MCF 10A (cell line): ENCODE measurements at regions not wholly inside any gene's neighbourhood (a gene's known extent, or its start where the extent isn't known, plus 50 kb on each side); places are given as distances from the start of the nearest gene placed in this dataset.

Experiments
- BruUV-seq: library from RNA; stranded (reverse); fragments of 400-500 nt; replicated peaks from 2 replicates; lab custom pipeline; 2021; lab: Mats Ljungman, UMichigan
- CTCF ChIA-PET: fragments of 300-600 bp; sonication (Branson Sonifier 250); formaldehyde crosslinking; extraction: SDS; loops from one replicate; lab custom pipeline; 2021; ENCODE audit warnings: antibody characterized with exemption, inconsistent platforms; lab: Yijun Ruan, JAX
- POLR2A ChIA-PET: fragments of 300-600, 350-650 bp; sonication (Branson Sonifier 250); formaldehyde crosslinking; extraction: SDS; loops from one replicate; lab custom pipeline; 2020; ENCODE audit warnings: antibody characterized with exemption, inconsistent platforms; lab: Yijun Ruan, JAX
- DNase-seq: peaks from one replicate; pipeline ENCODE4 v3.0.0-alpha.2; 2018; ENCODE audit not compliant: unreplicated experiment
- H3K27ac Mint-ChIP-seq: one replicate; pipeline ENCODE4 v1.8.0; 2022; ENCODE audit warnings: mild to moderate bottlenecking, low read depth, mixed read lengths; ENCODE audit not compliant: unreplicated experiment
- H3K27me3 Mint-ChIP-seq: one replicate; pipeline ENCODE4 v1.8.0; 2022; ENCODE audit warnings: mixed read lengths; ENCODE audit not compliant: insufficient read depth, unreplicated experiment
- H3K36me3 Mint-ChIP-seq: one replicate; pipeline ENCODE4 v1.8.0; 2022; ENCODE audit warnings: mild to moderate bottlenecking, moderate library complexity, mixed read lengths; ENCODE audit not compliant: insufficient read depth, unreplicated experiment
- H3K4me1 Mint-ChIP-seq: one replicate; pipeline ENCODE4 v1.8.0; 2022; ENCODE audit warnings: mixed read lengths; ENCODE audit not compliant: insufficient read depth, unreplicated experiment
- H3K4me3 Mint-ChIP-seq: one replicate; pipeline ENCODE4 v1.8.0; 2022; ENCODE audit warnings: mild to moderate bottlenecking, moderate library complexity, mixed read lengths; ENCODE audit not compliant: unreplicated experiment
- H3K9me3 Mint-ChIP-seq: one replicate; pipeline ENCODE4 v1.8.0; 2022; ENCODE audit warnings: mixed read lengths; ENCODE audit not compliant: unreplicated experiment
- CTCF ChIP-seq: fragments of 200-600 bp; IDR thresholded peaks from one replicate; pipeline ENCODE4 v1.8.0; 2022; ENCODE audit warnings: antibody characterized with exemption, mild to moderate bottlenecking; ENCODE audit not compliant: unreplicated experiment
- intact Hi-C: fragments of 100-400 bp; cut with micrococcal nuclease; formaldehyde crosslinking; loops from 2 replicates; pipeline ENCODE4 v1.14.1; 2022

DNA sequence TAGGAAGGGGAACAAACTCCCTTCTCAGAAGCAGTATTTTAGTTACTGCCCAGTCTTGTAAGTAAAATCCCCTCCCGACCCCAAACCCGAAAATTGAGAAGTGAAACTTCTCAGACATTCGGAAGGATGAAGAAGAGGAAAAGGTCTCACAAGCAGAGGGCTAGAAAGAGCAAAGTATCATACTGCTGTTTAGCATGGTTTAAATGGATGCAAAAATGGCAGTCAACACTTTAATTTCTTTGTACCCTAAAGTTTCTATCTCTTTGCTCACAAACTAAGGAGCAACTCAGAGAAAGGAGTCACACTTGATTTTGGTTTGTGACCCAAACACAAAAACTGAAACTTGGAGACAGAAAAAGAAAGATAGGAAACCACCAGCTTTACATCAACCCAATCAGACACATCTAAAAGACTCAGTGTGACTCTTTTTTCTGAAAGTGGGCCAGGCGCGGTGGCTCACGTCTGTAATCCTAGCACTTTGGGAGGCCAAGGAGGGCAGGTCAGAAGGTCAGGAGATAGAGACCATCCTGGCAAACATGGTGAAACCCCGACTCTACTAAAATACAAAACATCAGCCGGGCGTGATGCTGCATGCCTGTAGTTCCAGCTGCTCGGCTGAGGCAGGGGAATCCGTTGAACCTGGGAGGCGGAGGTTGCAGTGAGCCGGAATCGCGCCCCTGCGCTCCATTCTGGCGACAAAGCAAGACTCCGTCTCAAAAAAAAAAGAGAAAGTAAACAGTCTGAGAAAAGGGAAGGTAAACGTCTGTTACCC lies 63.2 kb upstream of the ATP11B start:
- Mint-ChIP-seq H3K36me3 (peaks cover 6% of the 10 kb centered on the region), H3K9me3 (no peaks in the 10 kb centered on the region), H3K4me3 (no peak overlapping the region), H3K27ac (no peak overlapping the region), H3K27me3 (no peaks in the 10 kb centered on the region), H3K4me1 (no peaks in the 10 kb centered on the region)
- no peak for TF ChIP-seq CTCF
- intact Hi-C loops = no loop called here
- ChIA-PET POLR2A (interaction anchor here (1.2 kb wide), 1 partner anchor 23 kb away, joined by 3 read pairs; no protein-coding TSS in a partner anchor), CTCF (no interaction called here)
- no peak for DNase-seq
- BruUV-seq = no TSS peak

DNA sequence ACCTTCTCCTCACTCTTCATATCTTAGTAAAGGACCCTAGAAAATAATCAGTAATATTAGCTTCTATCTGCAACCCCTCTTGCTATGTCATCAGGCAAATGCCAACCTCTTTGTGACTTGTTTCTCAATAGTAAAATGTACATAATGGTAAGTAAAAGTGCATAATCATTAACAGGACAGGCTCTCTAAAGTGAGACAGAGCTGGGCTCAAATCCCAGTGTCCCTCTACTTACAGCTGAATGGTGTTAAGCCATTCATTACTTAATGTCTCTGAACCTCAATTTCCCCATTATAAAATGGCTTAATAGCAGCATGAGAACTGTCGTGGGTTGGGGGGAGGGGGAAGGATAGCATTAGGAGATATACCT lies 62.6 kb upstream of the ATP11B start:
- ChIA-PET POLR2A (interaction anchor here (1.2 kb wide), 1 partner anchor 23 kb away, joined by 3 read pairs; no protein-coding TSS in a partner anchor), CTCF (interaction anchor here (0.6 kb wide), 1 partner anchor 218 kb away, joined by 3 read pairs; no protein-coding TSS in a partner anchor)
- intact Hi-C loops = no loop called here
- no peaks in the 10 kb centered on the region for H3K9me3 Mint-ChIP-seq
- no peak overlapping the region for H3K4me3 Mint-ChIP-seq
- peaks cover 6% of the 10 kb centered on the region for H3K36me3 Mint-ChIP-seq
- TF ChIP-seq CTCF = no peak
- no peaks in the 10 kb centered on the region for H3K4me1 Mint-ChIP-seq
- no TSS peak for BruUV-seq
- H3K27ac Mint-ChIP-seq = no peak overlapping the region
- DNase-seq = no peak
- no peaks in the 10 kb centered on the region for H3K27me3 Mint-ChIP-seq

- no peak for TF ChIP-seq CTCF
- POLR2A ChIA-PET = interaction anchor here (0.6 kb wide), 1 partner anchor 704 kb away, joined by 3 read pairs; no protein-coding TSS in a partner anchor
- intact Hi-C loops = no loop called here
- H3K4me1 Mint-ChIP-seq = no peaks in the 10 kb centered on the region
- H3K27ac Mint-ChIP-seq = no peak overlapping the region
- H3K9me3 Mint-ChIP-seq = no peaks in the 10 kb centered on the region
- BruUV-seq = no TSS peak
- H3K27me3 Mint-ChIP-seq = no peaks in the 10 kb centered on the region
- peaks cover 6% of the 10 kb centered on the region for H3K36me3 Mint-ChIP-seq
- H3K4me3 Mint-ChIP-seq = no peak overlapping the region
- CTCF ChIA-PET = no interaction called here
- DNase-seq = no peak
These were observed 61.5 kb upstream of the ATP11B start for GRCh38 chr3:182731764-182732163.

DNA sequence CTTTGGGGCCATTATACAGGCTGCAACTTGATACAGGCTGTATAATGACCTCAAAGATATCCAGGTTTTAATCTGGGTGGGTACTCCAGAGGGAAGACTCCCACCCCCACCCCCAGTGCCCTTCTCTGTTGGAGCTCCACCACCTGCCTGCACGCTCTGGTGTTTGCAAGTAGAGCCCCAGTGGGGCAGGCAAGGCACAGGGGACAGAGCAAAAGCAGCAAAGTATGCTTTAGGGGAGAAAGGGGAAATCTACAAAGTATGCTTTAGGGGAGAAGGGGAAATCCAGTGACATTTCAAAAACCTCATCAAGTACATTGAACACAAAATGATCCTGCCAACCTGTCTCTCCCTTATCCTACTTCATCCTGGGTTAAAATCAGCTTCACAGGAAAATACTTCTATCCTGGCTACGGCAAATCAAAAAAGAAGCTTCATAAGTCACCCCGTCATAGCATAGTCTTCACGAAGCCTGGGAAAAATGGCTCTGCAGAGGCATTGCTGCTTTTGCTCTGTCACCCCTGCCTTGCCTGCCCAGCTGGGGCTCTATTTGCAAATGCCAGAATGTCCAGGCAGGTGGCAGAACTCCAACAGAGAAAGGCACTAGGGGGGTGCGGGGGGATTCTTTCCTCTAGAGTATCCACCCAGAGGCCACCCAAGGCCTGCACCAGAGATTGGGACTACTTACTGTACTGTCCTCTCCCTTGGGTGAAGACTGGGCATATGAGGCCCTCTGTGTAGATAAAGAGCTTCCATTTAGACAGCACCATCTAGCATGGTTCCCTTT lies 60.9 kb upstream of the ATP11B start:
- no peaks in the 10 kb centered on the region for H3K9me3 Mint-ChIP-seq
- DNase-seq = no peak
- no peak for TF ChIP-seq CTCF
- ChIA-PET CTCF (interaction anchor here (0.8 kb wide), 1 partner anchor 9 kb away, joined by 3 read pairs; no protein-coding TSS in a partner anchor), POLR2A (interaction anchor here (0.6 kb wide), 1 partner anchor 705 kb away, joined by 3 read pairs; no protein-coding TSS in a partner anchor)
- no peaks in the 10 kb centered on the region for H3K27me3 Mint-ChIP-seq
- no peak overlapping the region for H3K4me3 Mint-ChIP-seq
- H3K36me3 Mint-ChIP-seq = peaks cover 6% of the 10 kb centered on the region
- H3K27ac Mint-ChIP-seq = no peak overlapping the region
- H3K4me1 Mint-ChIP-seq = no peaks in the 10 kb centered on the region
- intact Hi-C loops = no loop called here
- no TSS peak for BruUV-seq
